ENCODE measurements at regions not wholly inside any gene's neighbourhood (a gene's known extent, or its start where the extent isn't known, plus 50 kb on each side); places are given as distances from the start of the nearest gene placed in this dataset.
A peak's percentile ranks its signal among the peaks of the same experiment; 100 is the strongest.

- no peak for TF ChIP-seq CTCF (IDR thresholded peaks at IDR 0.05)
- Histone ChIP-seq H3K27ac (no peak overlapping the region), H3K4me1 (ENCODE audit: control insufficient read depth in 1 of 2, insufficient read depth in 1 of 2, low read depth in 1 of 2, low read length in 1 of 2) (peaks cover 12 to 26% of the 10 kb centered on the region in 2 experiments), H3K4me3 (ENCODE audit: low read depth in 1 of 2, low read length in 1 of 2) (no peak overlapping the region), H3K36me3 (no peaks in the 10 kb centered on the region), H3K9me3 (no peaks in the 10 kb centered on the region), H3K27me3 (no peaks in the 10 kb centered on the region)
Measured at GRCh38 chr3:30314757-30315325, 291.6 kb upstream of the TGFBR2 start.

- peaks cover 12 to 26% of the 10 kb centered on the region in 2 experiments for H3K4me1 ChIP-seq (ENCODE audit: control insufficient read depth in 1 of 2, insufficient read depth in 1 of 2, low read depth in 1 of 2, low read length in 1 of 2)
- H3K27ac ChIP-seq, result peak overlapping the region; percentile 56
- H3K27me3 ChIP-seq, result no peaks in the 10 kb centered on the region
- H3K9me3 ChIP-seq, result no peaks in the 10 kb centered on the region
- H3K4me3 ChIP-seq (ENCODE audit: low read depth in 1 of 2, low read length in 1 of 2), result no peak overlapping the region
- H3K36me3 ChIP-seq, result no peaks in the 10 kb centered on the region
- TF ChIP-seq CTCF (IDR thresholded peaks at IDR 0.05), result no peak
Measured at GRCh38 chr3:30315447-30315846, 291.0 kb upstream of the TGFBR2 start.

GRCh38 chr3:30317561-30317960 lies 288.8 kb upstream of the TGFBR2 start:
- Histone ChIP-seq H3K4me3 (ENCODE audit: low read depth in 1 of 2, low read length in 1 of 2) (no peak overlapping the region), H3K9me3 (no peaks in the 10 kb centered on the region), H3K4me1 (ENCODE audit: control insufficient read depth in 1 of 2, insufficient read depth in 1 of 2, low read depth in 1 of 2, low read length in 1 of 2) (peaks cover 12 to 26% of the 10 kb centered on the region in 2 experiments), H3K27ac (no peak overlapping the region), H3K36me3 (no peaks in the 10 kb centered on the region), H3K27me3 (no peaks in the 10 kb centered on the region)
- no peak for TF ChIP-seq CTCF (IDR thresholded peaks at IDR 0.05)

GRCh38 chr3:30318110-30318509 lies 288.3 kb upstream of the TGFBR2 start:
- H3K27ac ChIP-seq, result no peak overlapping the region
- H3K27me3 ChIP-seq, result no peaks in the 10 kb centered on the region
- H3K4me3 ChIP-seq (ENCODE audit: low read depth in 1 of 2, low read length in 1 of 2), result no peak overlapping the region

GRCh38 chr3:30319713-30320112 lies 286.7 kb upstream of the TGFBR2 start:
- no peak for TF ChIP-seq CTCF (IDR thresholded peaks at IDR 0.05)
- Histone ChIP-seq H3K27me3 (no peaks in the 10 kb centered on the region), H3K36me3 (no peaks in the 10 kb centered on the region), H3K9me3 (no peaks in the 10 kb centered on the region), H3K4me3 (ENCODE audit: low read depth in 1 of 2, low read length in 1 of 2) (no peak overlapping the region), H3K4me1 (ENCODE audit: control insufficient read depth in 1 of 2, insufficient read depth in 1 of 2, low read depth in 1 of 2, low read length in 1 of 2) (peaks cover 12 to 26% of the 10 kb centered on the region in 2 experiments), H3K27ac (no peak overlapping the region)

More at GRCh38 chr3:30318110-30318509, 288.3 kb upstream of the TGFBR2 start:
- Histone ChIP-seq H3K9me3 (no peaks in the 10 kb centered on the region), H3K4me1 (ENCODE audit: control insufficient read depth in 1 of 2, insufficient read depth in 1 of 2, low read depth in 1 of 2, low read length in 1 of 2) (peaks cover 12 to 26% of the 10 kb centered on the region in 2 experiments), H3K36me3 (no peaks in the 10 kb centered on the region)
- no peak for TF ChIP-seq CTCF (IDR thresholded peaks at IDR 0.05)
